PC-9 (cell line): ENCODE measurements at regions not wholly inside any gene's neighbourhood (a gene's known extent, or its start where the extent isn't known, plus 50 kb on each side); places are given as distances from the start of the nearest gene placed in this dataset.
A peak's percentile ranks its signal among the peaks of the same experiment; 100 is the strongest.
"Not testable (repeated sequence)": the region's sequence is repeated elsewhere in the genome, so short reads cannot be mapped to it uniquely, and the experiment has no call there.

ENCODE experiments used
- BruUV-seq: library from RNA; stranded (reverse); fragments of 400-500 nt; replicated peaks from 2 replicates; lab custom pipeline; 2021; lab: Mats Ljungman, UMichigan
- CTCF ChIA-PET: fragments of 300-600 bp; sonication (Branson Sonifier 250); formaldehyde crosslinking; loops from one replicate; lab custom pipeline; 2022; ENCODE audit warnings: antibody characterized with exemption; lab: Charles Lee
- POLR2A ChIA-PET: fragments of 300-600 bp; sonication (Branson Sonifier 250); formaldehyde crosslinking; loops from one replicate; lab custom pipeline; 2022; ENCODE audit warnings: antibody characterized with exemption; ENCODE audit not compliant: unreplicated experiment; lab: Charles Lee
- DNase-seq, 2 experiments: peaks; one replicate each; pipeline versions ENCODE4 v3.0.0 to v3.0.0-alpha.2; 2015 to 2022; ENCODE audit warnings: mixed read lengths in 1 of 2
- H2AFZ ChIP-seq: fragments of 200-600 bp; sonication (generic); 2 replicates; pipeline ENCODE4 v1.8.1; 2017; ENCODE audit warnings: antibody characterized with exemption
- H3F3A ChIP-seq: fragments of 200-600 bp; sonication (generic); 2 replicates; pipeline ENCODE4 v1.8.1; 2017; ENCODE audit warnings: antibody characterized with exemption, mild to moderate bottlenecking, low read depth; ENCODE audit not compliant: insufficient read depth
- H3K27ac ChIP-seq: fragments of 200-600 bp; sonication (generic); 2 replicates; pipeline ENCODE4 v1.6.1; 2016; ENCODE audit warnings: mixed run types
- H3K27me3 ChIP-seq: fragments of 200-600 bp; sonication (generic); 2 replicates; pipeline ENCODE4 v1.6.1; 2016; ENCODE audit warnings: low read depth, mixed run types; ENCODE audit not compliant: insufficient read depth
- H3K36me3 ChIP-seq: fragments of 200-600 bp; sonication (generic); 2 replicates; pipeline ENCODE4 v1.6.1; 2016; ENCODE audit warnings: low read depth, mixed run types
- H3K4me1 ChIP-seq: fragments of 200-600 bp; sonication (generic); replicated peaks from 2 replicates; pipeline ENCODE4 v1.6.1; 2016; ENCODE audit warnings: mixed run types; ENCODE audit not compliant: insufficient read depth
- H3K4me2 ChIP-seq: fragments of 200-600 bp; sonication (generic); 2 replicates; pipeline ENCODE4 v1.6.1; 2017; ENCODE audit warnings: mixed run types
- H3K4me3 ChIP-seq: fragments of 200-600 bp; sonication (generic); 2 replicates; pipeline ENCODE4 v1.6.1; 2016; ENCODE audit warnings: mixed run types
- H3K79me2 ChIP-seq: fragments of 200-600 bp; sonication (generic); 2 replicates; pipeline ENCODE4 v1.6.1; 2017; ENCODE audit warnings: low read depth, mixed run types
- H3K9me2 ChIP-seq: fragments of 200-600 bp; sonication (generic); 2 replicates; pipeline ENCODE4 v1.8.1; 2017; ENCODE audit warnings: mild to moderate bottlenecking; ENCODE audit not compliant: insufficient read depth
- H3K9me3 ChIP-seq: fragments of 200-600 bp; sonication (generic); 2 replicates; pipeline ENCODE4 v1.8.1; 2016; ENCODE audit warnings: low read depth; ENCODE audit not compliant: insufficient read depth
- H4K20me1 ChIP-seq: fragments of 200-600 bp; sonication (generic); 2 replicates; pipeline ENCODE4 v1.8.1; 2017; ENCODE audit not compliant: insufficient read depth
- EZH2 ChIP-seq: fragments of 200-600 bp; sonication (generic); IDR thresholded peaks from 2 replicates; pipeline ENCODE4 v1.8.0; 2017; ENCODE audit warnings: antibody characterized with exemption, low read depth
- intact Hi-C: fragments of 100-400 bp; cut with micrococcal nuclease; formaldehyde crosslinking; loops from one replicate; pipeline ENCODE4 v1.10.0; 2022; ENCODE audit not compliant: unreplicated experiment
- TF ChIP-seq, protein P1 (sequence below): fragments of 200-600 bp; sonication (generic); conservative IDR thresholded peaks from 2 replicates; pipeline ENCODE4 v1.6.1; 2017; ENCODE audit warnings: mixed run types, antibody characterized with exemption, mild to moderate bottlenecking, moderate library complexity

DNA sequence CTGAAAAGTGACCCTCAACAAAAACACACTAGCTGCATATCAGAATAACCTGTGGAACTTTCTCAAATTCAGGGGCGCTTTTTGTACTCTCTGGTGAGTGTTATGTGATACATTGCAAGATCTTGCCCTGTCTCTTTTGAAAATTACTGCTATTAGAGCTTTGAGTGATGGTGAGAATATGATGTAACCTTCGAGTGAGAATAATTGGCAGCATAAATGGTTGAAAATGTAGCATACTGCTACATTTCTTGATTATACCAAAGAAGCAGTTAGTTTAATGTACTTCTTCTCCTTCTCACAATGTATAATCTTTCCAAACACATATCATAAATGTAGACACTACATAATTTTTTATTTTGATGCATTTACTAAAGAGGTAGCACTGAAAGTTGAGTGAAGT lies 882.9 kb downstream of the FSTL5 start:
- ChIA-PET CTCF (no interaction called here), POLR2A (no interaction called here)
- no peaks in the 10 kb centered on the region for H3K36me3 ChIP-seq
- BruUV-seq: no TSS peak
- no peak for DNase-seq
- intact Hi-C loops: no loop called here
- no peak overlapping the region for H3K4me2 ChIP-seq
- H3K79me2 ChIP-seq: no peaks in the 10 kb centered on the region
- H2AFZ ChIP-seq: 0 out of 2 replicates have a peak overlapping the region, but pooled peaks have one; percentile 27
- H3K9me3 ChIP-seq: no peaks in the 10 kb centered on the region
- H3K27me3 ChIP-seq: no peaks in the 10 kb centered on the region
- no peak overlapping the region for H3K27ac ChIP-seq
- no peaks in the 10 kb centered on the region for H4K20me1 ChIP-seq
- no peak overlapping the region for H3K4me3 ChIP-seq
- H3F3A ChIP-seq: no peaks in the 10 kb centered on the region
- TF ChIP-seq, protein P1, sequence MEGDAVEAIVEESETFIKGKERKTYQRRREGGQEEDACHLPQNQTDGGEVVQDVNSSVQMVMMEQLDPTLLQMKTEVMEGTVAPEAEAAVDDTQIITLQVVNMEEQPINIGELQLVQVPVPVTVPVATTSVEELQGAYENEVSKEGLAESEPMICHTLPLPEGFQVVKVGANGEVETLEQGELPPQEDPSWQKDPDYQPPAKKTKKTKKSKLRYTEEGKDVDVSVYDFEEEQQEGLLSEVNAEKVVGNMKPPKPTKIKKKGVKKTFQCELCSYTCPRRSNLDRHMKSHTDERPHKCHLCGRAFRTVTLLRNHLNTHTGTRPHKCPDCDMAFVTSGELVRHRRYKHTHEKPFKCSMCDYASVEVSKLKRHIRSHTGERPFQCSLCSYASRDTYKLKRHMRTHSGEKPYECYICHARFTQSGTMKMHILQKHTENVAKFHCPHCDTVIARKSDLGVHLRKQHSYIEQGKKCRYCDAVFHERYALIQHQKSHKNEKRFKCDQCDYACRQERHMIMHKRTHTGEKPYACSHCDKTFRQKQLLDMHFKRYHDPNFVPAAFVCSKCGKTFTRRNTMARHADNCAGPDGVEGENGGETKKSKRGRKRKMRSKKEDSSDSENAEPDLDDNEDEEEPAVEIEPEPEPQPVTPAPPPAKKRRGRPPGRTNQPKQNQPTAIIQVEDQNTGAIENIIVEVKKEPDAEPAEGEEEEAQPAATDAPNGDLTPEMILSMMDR: no peak
- TF ChIP-seq EZH2: no peak
- H3K4me1 ChIP-seq: no peaks in the 10 kb centered on the region
- no peaks in the 10 kb centered on the region for H3K9me2 ChIP-seq

DNA sequence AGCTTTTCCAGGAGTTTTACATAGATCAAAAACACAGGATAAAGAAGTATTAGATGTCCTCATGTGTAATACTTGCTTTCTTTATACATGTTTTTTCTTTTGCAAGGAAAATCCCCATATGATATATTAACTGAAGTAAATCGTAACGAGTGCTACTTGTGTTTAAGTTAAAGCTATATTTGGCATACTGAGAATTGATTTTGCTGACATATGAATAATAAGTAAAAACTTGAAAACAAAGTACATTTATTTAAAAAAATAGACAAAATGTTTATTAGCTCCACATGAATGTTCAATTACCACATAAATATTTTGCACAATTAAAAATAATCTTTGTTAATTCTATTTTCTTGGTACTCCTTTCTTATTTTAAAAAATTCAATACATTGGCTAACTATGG lies 884.7 kb downstream of the FSTL5 start:
- CTCF ChIA-PET: no interaction called here
- H3K4me1 ChIP-seq: no peaks in the 10 kb centered on the region
- no peak overlapping the region for H3K4me3 ChIP-seq
- no peak for TF ChIP-seq EZH2
- TF ChIP-seq, protein P1: no peak
- no peaks in the 10 kb centered on the region for H3K79me2 ChIP-seq
- no TSS peak for BruUV-seq
- H2AFZ ChIP-seq: no peak overlapping the region
- H3K9me3 ChIP-seq: no peaks in the 10 kb centered on the region
- intact Hi-C loops: no loop called here
- H3K4me2 ChIP-seq: no peak overlapping the region
- H3K36me3 ChIP-seq: no peaks in the 10 kb centered on the region
- no peaks in the 10 kb centered on the region for H4K20me1 ChIP-seq
- H3F3A ChIP-seq: no peaks in the 10 kb centered on the region
- POLR2A ChIA-PET: no interaction called here
- no peak overlapping the region for H3K27ac ChIP-seq
- H3K9me2 ChIP-seq: no peaks in the 10 kb centered on the region
- H3K27me3 ChIP-seq: no peaks in the 10 kb centered on the region
- DNase-seq: no peak

DNA sequence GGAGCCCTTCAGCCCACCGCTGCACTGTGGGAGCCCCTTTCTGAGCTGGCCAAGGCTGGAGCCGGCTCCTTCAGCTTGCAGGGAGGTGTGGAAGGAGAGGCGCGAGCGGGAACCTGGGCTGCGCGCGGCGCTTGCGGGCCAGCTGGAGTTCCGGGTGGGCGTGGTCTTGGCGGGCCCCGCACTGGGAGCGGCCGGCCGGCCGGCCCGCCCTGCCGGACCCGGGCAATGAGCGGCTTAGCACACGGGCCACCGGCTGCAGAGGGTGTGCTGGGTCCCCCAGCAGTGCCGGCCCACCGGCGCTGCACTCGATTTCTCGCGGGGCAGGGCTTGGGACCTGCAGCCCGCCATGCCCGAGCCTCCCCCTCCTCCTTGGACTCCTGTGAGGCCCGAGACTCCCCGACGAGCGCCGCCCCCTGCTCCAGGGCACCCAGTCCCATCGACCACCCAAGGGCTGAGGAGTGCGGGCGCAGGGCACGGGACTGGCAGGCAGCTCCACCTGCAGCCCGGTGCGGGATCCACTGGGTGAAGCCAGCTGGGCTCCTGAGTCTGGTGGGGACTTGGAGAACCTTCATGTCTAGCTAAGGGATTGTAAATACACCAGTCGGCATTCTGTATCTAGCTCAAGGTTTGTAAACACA lies 886.5 kb downstream of the FSTL5 start:
- H3K27me3 ChIP-seq, H3F3A ChIP-seq, intact Hi-C loops, H3K4me3 ChIP-seq, H3K9me3 ChIP-seq, H4K20me1 ChIP-seq, POLR2A ChIA-PET, CTCF ChIA-PET, DNase-seq, H2AFZ ChIP-seq, BruUV-seq, H3K36me3 ChIP-seq, H3K4me1 ChIP-seq, H3K9me2 ChIP-seq, H3K4me2 ChIP-seq, H3K27ac ChIP-seq, H3K79me2 ChIP-seq: not testable (repeated sequence)

DNA sequence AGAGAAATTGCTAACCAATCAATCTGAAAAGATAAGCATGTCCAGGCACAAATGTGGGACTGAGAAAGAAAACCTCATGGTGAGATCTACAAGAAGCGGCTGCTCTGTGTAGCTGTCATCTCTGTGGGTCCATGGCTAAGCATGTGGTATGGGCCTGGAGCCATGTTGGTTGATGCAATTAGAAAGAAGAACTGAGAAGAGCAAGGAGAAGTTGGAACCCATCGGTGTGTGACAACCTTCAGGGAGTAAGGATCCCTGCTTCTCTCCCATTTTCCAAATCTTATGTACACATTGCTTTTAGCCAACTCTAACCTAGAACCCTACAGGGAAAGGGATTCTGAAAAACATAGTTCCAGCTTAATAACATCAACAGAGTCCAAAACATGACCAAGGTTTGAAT lies 890.2 kb downstream of the FSTL5 start:
- CTCF ChIA-PET: interaction anchor here (0.6 kb wide), 1 partner anchor 9 kb away, joined by 3 read pairs; no protein-coding TSS in a partner anchor

More for the DNA sequence above, 890.2 kb downstream of the FSTL5 start:
- Histone ChIP-seq H3K79me2 (no peaks in the 10 kb centered on the region), H3K9me2 (no peaks in the 10 kb centered on the region), H3F3A (no peaks in the 10 kb centered on the region), H3K36me3 (no peaks in the 10 kb centered on the region), H3K4me1 (no peaks in the 10 kb centered on the region), H3K4me2 (no peak overlapping the region), H2AFZ (no peak overlapping the region), H3K4me3 (no peak overlapping the region), H4K20me1 (no peaks in the 10 kb centered on the region), H3K27ac (no peak overlapping the region), H3K9me3 (no peaks in the 10 kb centered on the region), H3K27me3 (no peaks in the 10 kb centered on the region)
- BruUV-seq: no TSS peak
- intact Hi-C loops: no loop called here
- TF ChIP-seq, protein P1: no peak
- TF ChIP-seq EZH2: no peak
- no peak for DNase-seq
- POLR2A ChIA-PET: no interaction called here
